Neural progenitor cell (in vitro differentiated cells): ENCODE measurements at regions not wholly inside any gene's neighbourhood (a gene's known extent, or its start where the extent isn't known, plus 50 kb on each side); places are given as distances from the start of the nearest gene placed in this dataset.

ENCODE experiments used
- CTCF ChIP-seq: fragments of 200-600 bp; sonication (generic); IDR thresholded peaks from 2 replicates; pipeline ENCODE4 v1.5.1; 2017; ENCODE audit warnings: antibody characterized with exemption, mild to moderate bottlenecking
- EZH2phosphoT487 ChIP-seq: fragments of 200-600 bp; sonication (generic); IDR thresholded peaks from 2 replicates; pipeline ENCODE4 v1.6.1; 2017; ENCODE audit warnings: antibody characterized with exemption

DNA sequence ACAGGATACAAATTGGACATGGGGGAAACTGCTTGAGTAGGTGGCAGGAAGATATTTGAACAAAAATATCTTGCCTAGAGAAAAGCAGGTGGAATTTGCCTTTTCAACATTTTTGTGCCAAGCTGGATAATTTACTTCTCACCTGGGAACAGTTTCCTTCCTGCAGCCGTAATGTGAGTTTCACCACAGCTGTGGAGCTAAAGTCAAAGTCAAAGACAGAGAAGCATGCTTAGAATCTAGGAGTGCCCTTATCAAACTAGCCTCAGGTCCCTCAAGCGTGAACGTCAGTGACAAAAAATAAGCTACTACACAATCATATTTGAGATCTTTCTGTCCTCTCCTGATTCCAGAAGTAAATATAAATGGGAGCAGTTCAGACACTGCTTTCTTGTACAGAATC, 588.9 kb downstream of the MAT2B start:
- TF ChIP-seq CTCF: no peak
- TF ChIP-seq EZH2phosphoT487: no peak
